ENCODE measurements at regions not wholly inside any gene's neighbourhood (a gene's known extent, or its start where the extent isn't known, plus 50 kb on each side); places are given as distances from the start of the nearest gene placed in this dataset.

DNA sequence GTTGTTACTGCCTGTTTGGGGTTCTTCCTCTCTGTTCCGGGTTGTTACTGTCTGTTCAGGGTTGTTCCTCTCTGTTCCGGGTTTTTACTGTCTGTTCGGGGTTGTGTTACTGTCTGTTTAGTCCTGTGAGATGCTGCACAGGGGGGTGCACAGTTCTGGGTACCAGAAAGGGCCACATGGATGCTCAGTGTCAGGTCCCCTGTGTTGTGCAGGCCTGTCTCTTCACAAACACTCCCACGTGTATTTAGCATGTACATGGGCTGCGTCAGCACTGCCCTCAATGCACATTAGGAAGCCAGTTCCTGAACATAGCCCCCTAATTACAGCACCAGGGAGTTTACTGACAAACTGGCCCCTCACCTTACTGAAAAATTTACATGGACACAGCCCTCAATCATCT, 118.5 kb downstream of the DLL1 start:
- TF ChIP-seq, protein P1, sequence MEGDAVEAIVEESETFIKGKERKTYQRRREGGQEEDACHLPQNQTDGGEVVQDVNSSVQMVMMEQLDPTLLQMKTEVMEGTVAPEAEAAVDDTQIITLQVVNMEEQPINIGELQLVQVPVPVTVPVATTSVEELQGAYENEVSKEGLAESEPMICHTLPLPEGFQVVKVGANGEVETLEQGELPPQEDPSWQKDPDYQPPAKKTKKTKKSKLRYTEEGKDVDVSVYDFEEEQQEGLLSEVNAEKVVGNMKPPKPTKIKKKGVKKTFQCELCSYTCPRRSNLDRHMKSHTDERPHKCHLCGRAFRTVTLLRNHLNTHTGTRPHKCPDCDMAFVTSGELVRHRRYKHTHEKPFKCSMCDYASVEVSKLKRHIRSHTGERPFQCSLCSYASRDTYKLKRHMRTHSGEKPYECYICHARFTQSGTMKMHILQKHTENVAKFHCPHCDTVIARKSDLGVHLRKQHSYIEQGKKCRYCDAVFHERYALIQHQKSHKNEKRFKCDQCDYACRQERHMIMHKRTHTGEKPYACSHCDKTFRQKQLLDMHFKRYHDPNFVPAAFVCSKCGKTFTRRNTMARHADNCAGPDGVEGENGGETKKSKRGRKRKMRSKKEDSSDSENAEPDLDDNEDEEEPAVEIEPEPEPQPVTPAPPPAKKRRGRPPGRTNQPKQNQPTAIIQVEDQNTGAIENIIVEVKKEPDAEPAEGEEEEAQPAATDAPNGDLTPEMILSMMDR (IDR thresholded peaks at IDR 0.05; ENCODE audit: low read depth, low read length), result no peak
- H3K9me3 ChIP-seq (ENCODE audit: control insufficient read depth, insufficient read depth, low read length), result peaks cover 64% of the 10 kb centered on the region
- no peaks in the 10 kb centered on the region for H3K27me3 ChIP-seq (ENCODE audit: control insufficient read depth, insufficient read depth, low read length)
- no peak overlapping the region for H3K4me3 ChIP-seq (ENCODE audit: low read depth, low read length)
- no peak for DNase-seq (ENCODE audit: low read depth, low spot score)
- CTCF ChIA-PET, result no interaction called here
- POLR2A ChIA-PET, result no interaction called here
- H3K27ac ChIP-seq (ENCODE audit: low read depth, low read length), result no peak overlapping the region

DNA sequence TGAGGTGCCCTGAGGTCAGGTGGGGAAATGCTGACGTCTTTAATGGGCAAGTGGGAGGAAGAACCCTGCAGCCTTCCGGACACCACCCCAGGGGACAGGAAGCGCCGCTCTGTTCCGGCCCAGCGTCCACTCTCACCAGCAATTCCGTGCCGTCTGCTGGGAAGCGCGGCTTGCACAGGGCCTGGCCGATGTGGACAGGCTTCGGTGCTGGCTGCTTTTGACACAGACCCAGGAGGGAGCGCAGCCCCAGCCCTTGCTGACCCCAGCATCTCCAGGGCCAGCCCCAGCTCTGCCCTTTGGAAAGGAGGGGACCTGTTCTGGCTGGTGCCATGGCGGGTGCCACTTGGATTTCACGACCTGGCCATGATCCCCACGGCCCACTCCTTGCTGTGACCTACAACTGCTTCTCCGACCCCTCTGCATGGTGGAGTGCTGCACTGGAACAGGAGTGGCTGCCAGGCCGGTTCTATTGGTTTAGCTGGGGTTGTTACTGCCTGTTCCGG, 123.2 kb downstream of the DLL1 start:
- peaks cover 63% of the 10 kb centered on the region for H3K9me3 ChIP-seq (ENCODE audit: control insufficient read depth, insufficient read depth, low read length)
- CTCF ChIA-PET, result no interaction called here
- TF ChIP-seq, protein P1 (IDR thresholded peaks at IDR 0.05; ENCODE audit: low read depth, low read length), result no peak
- H3K4me3 ChIP-seq (ENCODE audit: low read depth, low read length), result no peak overlapping the region
- POLR2A ChIA-PET, result no interaction called here
- DNase-seq (ENCODE audit: low read depth, low spot score), result no peak
- H3K27ac ChIP-seq (ENCODE audit: low read depth, low read length), result no peak overlapping the region
- no peaks in the 10 kb centered on the region for H3K27me3 ChIP-seq (ENCODE audit: control insufficient read depth, insufficient read depth, low read length)

DNA sequence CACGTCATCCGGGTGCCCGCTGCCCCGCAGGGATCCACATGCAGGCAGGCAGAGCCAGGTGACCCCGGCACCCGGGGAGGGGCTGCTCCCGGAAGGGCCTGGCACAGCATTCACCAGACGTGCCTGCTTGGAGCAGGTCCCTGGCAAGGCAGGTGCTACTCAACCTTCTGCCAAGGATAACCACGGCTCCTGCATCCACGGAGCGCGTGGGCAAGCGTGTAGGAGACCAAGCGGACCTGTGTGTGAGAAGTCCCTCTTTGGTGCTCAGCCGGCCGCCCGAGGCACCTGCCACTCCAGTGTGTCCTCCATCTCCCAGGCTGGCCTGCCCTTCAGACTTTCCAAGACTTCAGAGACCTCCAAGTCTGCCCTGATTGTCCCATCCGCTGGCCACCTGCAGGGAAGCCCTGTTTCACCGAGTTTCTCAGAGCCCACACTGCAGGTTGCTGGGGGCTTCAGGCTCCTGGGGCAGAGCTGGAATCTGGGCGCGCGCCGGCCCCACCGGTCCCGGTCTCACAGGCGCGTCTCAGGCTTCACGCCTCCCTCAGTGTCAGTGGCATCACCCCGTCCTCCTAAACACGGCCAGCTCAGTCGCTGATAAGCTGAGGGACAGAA, 124.3 kb downstream of the DLL1 start:
- TF ChIP-seq, protein P1 (IDR thresholded peaks at IDR 0.05; ENCODE audit: low read depth, low read length), result no peak
- Histone ChIP-seq H3K4me3 (ENCODE audit: low read depth, low read length) (no peak overlapping the region), H3K9me3 (ENCODE audit: control insufficient read depth, insufficient read depth, low read length) (peaks cover 69% of the 10 kb centered on the region), H3K27ac (ENCODE audit: low read depth, low read length) (no peak overlapping the region), H3K27me3 (ENCODE audit: control insufficient read depth, insufficient read depth, low read length) (no peaks in the 10 kb centered on the region)
- ChIA-PET CTCF (no interaction called here), POLR2A (no interaction called here)
- DNase-seq (ENCODE audit: low read depth, low spot score), result no peak

DNA sequence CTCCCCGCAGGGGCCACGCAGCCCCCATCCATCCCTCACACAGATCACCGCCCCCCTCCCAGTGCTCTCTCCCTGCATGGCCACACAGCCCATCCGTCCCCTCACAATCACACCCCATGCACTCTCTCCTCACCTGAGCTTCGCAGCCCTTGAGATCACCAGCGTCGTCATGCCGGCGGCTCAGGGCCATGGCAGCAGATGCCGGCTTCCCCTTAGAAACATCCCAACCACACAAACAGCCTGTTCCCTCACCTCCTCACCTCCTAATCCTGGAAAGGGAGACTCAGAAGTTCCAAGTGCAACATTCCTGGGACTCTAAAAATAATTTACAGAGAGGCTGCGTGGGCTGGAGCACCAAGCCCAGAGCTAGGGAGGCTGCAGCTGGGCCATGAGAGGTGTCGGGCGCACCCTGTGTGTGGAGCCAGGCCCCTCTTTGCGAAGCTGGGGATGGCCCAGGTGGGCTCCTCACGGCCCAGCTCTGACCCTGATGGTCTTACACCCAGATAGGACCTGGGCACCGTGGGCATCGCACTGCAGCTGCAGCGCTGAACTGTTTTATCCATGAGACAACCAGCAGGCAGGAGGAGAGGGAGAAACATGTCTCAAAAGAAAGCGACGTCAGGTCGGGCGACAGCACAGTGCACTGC, 125.3 kb downstream of the DLL1 start:
- peaks cover 80% of the 10 kb centered on the region for H3K9me3 ChIP-seq (ENCODE audit: control insufficient read depth, insufficient read depth, low read length)
- H3K27ac ChIP-seq (ENCODE audit: low read depth, low read length), result no peak overlapping the region
- ChIA-PET CTCF (no interaction called here), POLR2A (no interaction called here)
- no peak for DNase-seq (ENCODE audit: low read depth, low spot score)
- no peak overlapping the region for H3K4me3 ChIP-seq (ENCODE audit: low read depth, low read length)
- TF ChIP-seq, protein P1 (IDR thresholded peaks at IDR 0.05; ENCODE audit: low read depth, low read length), result no peak
- H3K27me3 ChIP-seq (ENCODE audit: control insufficient read depth, insufficient read depth, low read length), result no peaks in the 10 kb centered on the region

DNA sequence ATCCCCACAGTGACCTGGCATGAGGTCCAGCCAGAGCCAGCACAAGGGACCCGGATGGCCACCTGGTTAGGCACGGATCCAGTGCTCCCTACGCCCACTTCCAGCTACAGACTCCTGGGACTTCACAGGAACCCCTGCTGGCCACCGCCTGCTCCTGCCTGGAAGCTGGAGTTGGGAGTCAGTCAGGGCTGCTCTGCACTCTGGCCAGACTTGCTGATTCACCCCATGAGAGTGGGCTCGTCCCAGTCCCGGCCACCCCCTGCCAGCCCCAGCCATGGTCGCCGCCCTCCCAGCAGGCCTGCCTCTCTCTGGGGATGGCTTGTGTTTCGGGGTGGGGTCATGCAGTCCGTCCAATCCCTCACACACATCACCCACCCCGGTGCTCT, 125.8 kb downstream of the DLL1 start:
- Histone ChIP-seq H3K4me3 (ENCODE audit: low read depth, low read length) (no peak overlapping the region), H3K27ac (ENCODE audit: low read depth, low read length) (no peak overlapping the region), H3K27me3 (ENCODE audit: control insufficient read depth, insufficient read depth, low read length) (no peaks in the 10 kb centered on the region), H3K9me3 (ENCODE audit: control insufficient read depth, insufficient read depth, low read length) (peaks cover 83% of the 10 kb centered on the region)
- DNase-seq (ENCODE audit: low read depth, low spot score), result no peak
- POLR2A ChIA-PET, result no interaction called here
- TF ChIP-seq, protein P1 (IDR thresholded peaks at IDR 0.05; ENCODE audit: low read depth, low read length), result no peak
- CTCF ChIA-PET, result no interaction called here
